Ascending aorta (tissue), 2 donors: ENCODE measurements at regions not wholly inside any gene's neighbourhood (a gene's known extent, or its start where the extent isn't known, plus 50 kb on each side); places are given as distances from the start of the nearest gene placed in this dataset.

Experiments used
- DNase-seq, 2 donors: peaks; one replicate each; pipeline ENCODE4 v3.0.0-alpha.2; 2019; ENCODE audit warnings: low spot score in 2 of 2
- H3K27ac ChIP-seq, 2 donors: fragments of 200-600 bp; sonication (generic); one replicate each; pipeline ENCODE4 v1.5.1; 2016 to 2017; ENCODE audit warnings: mild to moderate bottlenecking in 1 of 2
- H3K27me3 ChIP-seq: fragments of 200-600 bp; sonication (generic); one replicate; pipeline ENCODE4 v1.5.1; 2017
- H3K36me3 ChIP-seq, 2 donors: fragments of 200-600 bp; sonication (generic); one replicate each; pipeline ENCODE4 v1.5.1; 2016
- H3K4me1 ChIP-seq, 2 donors: fragments of 200-600 bp; sonication (generic); one replicate each; pipeline ENCODE4 v1.5.1; 2016 to 2017; ENCODE audit warnings: mild to moderate bottlenecking in 1 of 2
- H3K4me3 ChIP-seq, 2 donors: fragments of 200-600 bp; sonication (generic); one replicate each; pipeline ENCODE4 v1.5.1; 2016 to 2017; ENCODE audit warnings: mild to moderate bottlenecking in 1 of 2
- H3K9me3 ChIP-seq, 2 donors: fragments of 200-600 bp; sonication (generic); one replicate each; pipeline ENCODE4 v1.5.1; 2016
- intact Hi-C: fragments of 100-400 bp; cut with DNase I; formaldehyde crosslinking; loops from one replicate; pipeline ENCODE4 v1.15.1; 2023
- TF ChIP-seq, protein P1 (sequence below), 3 experiments: fragments of 200-600 bp in 2 of 3; fragments of 450-650 bp in 1 of 3; sonication (generic) in 2 of 3; IDR thresholded peaks; one replicate each; pipeline ENCODE4 v1.5.1; 2016 to 2019; ENCODE audit warnings: antibody characterized with exemption in 3 of 3, mild to moderate bottlenecking in 1 of 3, moderate library complexity in 1 of 3

DNA sequence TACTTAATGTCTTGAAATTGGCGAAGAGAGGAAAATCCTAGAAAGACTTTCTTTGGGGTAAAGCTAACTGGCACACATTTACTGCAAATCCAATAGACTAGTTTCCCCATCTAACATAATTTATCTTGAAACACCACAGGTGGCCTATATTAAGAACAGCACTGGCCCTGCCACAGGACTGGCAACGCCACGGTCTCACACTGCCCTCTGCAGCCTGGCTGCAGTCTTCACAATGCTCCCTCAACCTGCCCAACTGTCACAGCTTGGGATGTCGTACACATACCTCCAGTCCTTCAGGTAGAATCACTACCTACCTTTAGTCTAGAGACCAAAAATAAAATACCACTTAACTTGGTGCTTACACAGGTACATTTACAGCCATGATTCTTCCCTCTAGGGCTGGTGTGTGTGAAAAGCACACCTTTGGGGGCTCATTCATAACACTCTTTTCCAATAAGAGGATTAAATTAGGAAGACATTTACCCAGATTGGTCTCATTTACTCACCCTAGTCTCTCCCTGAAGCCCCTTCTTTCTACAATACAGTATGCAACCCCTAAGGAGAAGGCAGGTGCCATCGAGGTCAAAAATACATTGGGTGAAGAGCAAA lies 222.2 kb downstream of the C1D start:
- no peaks in the 10 kb centered on the region for H3K27me3 ChIP-seq
- H3K4me1 ChIP-seq, result no peaks in the 10 kb centered on the region
- TF ChIP-seq, protein P1, sequence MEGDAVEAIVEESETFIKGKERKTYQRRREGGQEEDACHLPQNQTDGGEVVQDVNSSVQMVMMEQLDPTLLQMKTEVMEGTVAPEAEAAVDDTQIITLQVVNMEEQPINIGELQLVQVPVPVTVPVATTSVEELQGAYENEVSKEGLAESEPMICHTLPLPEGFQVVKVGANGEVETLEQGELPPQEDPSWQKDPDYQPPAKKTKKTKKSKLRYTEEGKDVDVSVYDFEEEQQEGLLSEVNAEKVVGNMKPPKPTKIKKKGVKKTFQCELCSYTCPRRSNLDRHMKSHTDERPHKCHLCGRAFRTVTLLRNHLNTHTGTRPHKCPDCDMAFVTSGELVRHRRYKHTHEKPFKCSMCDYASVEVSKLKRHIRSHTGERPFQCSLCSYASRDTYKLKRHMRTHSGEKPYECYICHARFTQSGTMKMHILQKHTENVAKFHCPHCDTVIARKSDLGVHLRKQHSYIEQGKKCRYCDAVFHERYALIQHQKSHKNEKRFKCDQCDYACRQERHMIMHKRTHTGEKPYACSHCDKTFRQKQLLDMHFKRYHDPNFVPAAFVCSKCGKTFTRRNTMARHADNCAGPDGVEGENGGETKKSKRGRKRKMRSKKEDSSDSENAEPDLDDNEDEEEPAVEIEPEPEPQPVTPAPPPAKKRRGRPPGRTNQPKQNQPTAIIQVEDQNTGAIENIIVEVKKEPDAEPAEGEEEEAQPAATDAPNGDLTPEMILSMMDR (IDR thresholded peaks at IDR 0.05), result peak; percentile 67 to 88 (median 77)
- H3K27ac ChIP-seq, result no peak overlapping the region
- intact Hi-C loops, result loop anchor here (2.0 to 10.0 kb wide), 6 partner anchors 190 to 1408 kb away; no protein-coding TSS in a partner anchor
- no peaks in the 10 kb centered on the region for H3K9me3 ChIP-seq
- DNase-seq, result peak in 1 of 2 donors; percentile 72
- no peak overlapping the region for H3K4me3 ChIP-seq
- H3K36me3 ChIP-seq, result no peaks in the 10 kb centered on the region

DNA sequence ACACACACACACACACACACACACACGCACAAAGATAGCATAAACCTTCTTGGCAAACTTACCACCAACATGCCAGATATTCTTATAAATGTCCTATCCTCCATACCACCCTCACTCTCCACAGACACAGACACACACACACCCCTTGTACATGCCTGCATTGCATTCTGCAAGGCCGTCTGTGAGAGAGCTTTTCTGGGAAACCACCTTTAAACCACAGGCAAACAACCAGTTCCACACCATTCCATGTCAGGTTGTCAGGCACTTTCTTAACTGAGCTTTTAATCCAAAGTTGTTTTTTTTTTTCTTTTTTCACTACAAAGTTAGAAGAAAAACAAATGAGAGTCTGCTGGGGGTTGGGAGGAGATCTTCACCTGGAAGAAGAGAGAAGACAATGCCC lies 221.1 kb downstream of the C1D start:
- DNase-seq, result no peak
- Histone ChIP-seq H3K27me3 (no peaks in the 10 kb centered on the region), H3K4me3 (no peak overlapping the region), H3K4me1 (no peaks in the 10 kb centered on the region), H3K9me3 (no peaks in the 10 kb centered on the region), H3K36me3 (no peaks in the 10 kb centered on the region), H3K27ac (no peak overlapping the region)
- intact Hi-C loops, result loop anchor here (2.0 to 10.0 kb wide), 6 partner anchors 191 to 1409 kb away; no protein-coding TSS in a partner anchor
- TF ChIP-seq, protein P1 (IDR thresholded peaks at IDR 0.05), result no peak

DNA sequence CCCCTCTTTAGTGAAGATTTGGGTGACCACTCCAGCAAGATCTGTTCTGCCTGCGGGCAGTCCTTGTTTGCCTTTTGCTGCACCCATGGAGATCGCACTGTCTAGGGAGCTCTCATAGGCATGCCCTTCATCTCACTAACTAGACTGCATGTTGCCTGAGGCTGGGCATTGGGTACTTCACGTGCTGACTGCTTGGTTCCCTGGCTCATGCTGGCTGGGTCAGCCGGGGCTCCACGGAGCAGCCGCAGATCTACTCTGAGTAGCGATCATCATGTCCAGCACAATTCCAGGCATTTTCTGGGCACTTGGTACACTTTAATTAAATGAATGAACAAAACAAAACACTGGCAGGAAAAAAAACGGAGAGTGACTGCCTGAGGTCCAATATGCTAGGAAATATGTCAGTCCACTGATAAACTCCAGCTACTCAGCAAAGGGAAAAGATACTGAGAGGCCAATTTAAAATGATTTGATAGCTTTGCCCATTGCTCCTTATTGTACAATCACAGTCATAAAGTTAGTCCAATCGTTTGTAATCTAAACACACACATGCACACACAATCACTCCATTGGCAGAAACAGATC lies 220.3 kb downstream of the C1D start:
- H3K27me3 ChIP-seq, result no peaks in the 10 kb centered on the region
- H3K4me3 ChIP-seq, result no peak overlapping the region
- TF ChIP-seq, protein P1 (IDR thresholded peaks at IDR 0.05), result no peak
- no peaks in the 10 kb centered on the region for H3K36me3 ChIP-seq
- intact Hi-C loops, result loop anchor here (5.0 to 10.0 kb wide), 4 partner anchors 520 to 1410 kb away; no protein-coding TSS in a partner anchor
- H3K27ac ChIP-seq, result no peak overlapping the region
- no peaks in the 10 kb centered on the region for H3K4me1 ChIP-seq
- no peaks in the 10 kb centered on the region for H3K9me3 ChIP-seq
- no peak for DNase-seq

DNA sequence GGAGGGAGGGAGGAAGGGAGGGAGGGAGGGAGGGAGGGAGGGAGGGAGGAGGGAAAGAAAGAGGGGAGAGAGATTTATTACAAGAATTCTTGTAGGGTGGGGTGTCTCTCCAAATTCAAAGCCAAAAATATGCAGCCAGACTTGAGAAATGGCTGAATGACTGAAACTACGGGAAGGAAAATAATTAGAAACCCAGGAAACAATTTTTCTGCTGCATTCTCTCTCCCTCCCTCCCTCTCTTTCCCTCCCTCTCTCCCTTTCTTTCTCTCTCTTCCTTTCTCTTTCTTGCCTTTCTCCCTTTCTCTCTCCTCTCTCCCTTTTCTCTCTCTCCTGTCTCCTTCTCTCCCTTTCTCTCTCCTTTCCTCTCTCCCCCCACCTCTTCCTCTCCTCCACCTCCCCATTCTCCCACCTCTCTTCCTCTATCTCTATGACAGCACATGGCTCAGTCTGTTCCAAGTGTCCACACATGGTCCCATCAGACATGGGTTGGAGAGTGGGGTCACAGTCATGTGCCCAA lies 218.7 kb downstream of the C1D start:
- no peak for DNase-seq
- Histone ChIP-seq H3K36me3 (no peaks in the 10 kb centered on the region), H3K27me3 (no peaks in the 10 kb centered on the region), H3K9me3 (no peaks in the 10 kb centered on the region), H3K27ac (no peak overlapping the region), H3K4me1 (no peaks in the 10 kb centered on the region), H3K4me3 (no peak overlapping the region)
- intact Hi-C loops, result loop anchor here (5.0 to 10.0 kb wide), 4 partner anchors 522 to 1412 kb away; no protein-coding TSS in a partner anchor
- TF ChIP-seq, protein P1 (IDR thresholded peaks at IDR 0.05), result no peak

DNA sequence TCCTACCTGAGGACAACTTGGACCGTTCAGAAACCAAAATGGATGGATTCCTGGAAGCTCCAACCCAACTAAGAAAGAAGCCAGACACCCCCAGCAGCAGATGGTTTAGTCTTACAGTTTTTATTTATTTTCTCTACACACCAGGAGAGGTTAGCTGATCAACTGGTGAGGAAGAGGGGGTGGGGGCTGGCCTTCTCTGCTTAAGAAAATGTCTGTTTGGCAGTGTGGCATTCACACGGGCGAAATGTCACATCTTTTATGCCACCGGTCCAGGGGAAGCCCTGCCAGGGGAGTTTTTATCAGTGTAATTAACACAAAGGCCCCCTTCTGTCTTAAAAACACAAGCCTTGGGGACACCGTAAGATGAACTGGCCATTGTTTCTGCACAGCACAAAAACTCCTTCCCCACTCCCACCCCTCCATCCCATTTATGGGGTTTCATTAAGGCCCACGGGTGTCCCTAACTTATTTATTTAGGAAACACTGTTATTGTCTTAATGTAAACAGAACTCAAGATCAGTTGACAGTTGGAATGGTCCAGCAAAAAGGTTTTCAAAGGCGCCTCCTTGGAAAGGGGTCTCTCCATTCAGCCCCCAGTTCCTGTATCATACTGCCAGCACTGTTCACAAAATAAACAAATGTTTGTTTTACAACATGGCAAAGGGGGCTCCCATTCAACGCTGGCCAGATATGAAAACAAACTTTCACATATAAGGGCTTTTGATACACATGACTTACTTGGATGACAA lies 217.0 kb downstream of the C1D start:
- no peak for DNase-seq
- Histone ChIP-seq H3K4me3 (peak overlapping the region; percentile 18 to 44), H3K27ac (peak overlapping the region; percentile 26 to 35), H3K36me3 (no peaks in the 10 kb centered on the region), H3K4me1 (peaks cover 0 to 2% of the 10 kb centered on the region in 2 donors), H3K27me3 (no peaks in the 10 kb centered on the region), H3K9me3 (no peaks in the 10 kb centered on the region)
- TF ChIP-seq, protein P1 (IDR thresholded peaks at IDR 0.05), result no peak
- intact Hi-C loops, result loop anchor here (1.0 to 10.0 kb wide), 6 partner anchors 25 to 1001 kb away; no protein-coding TSS in a partner anchor
